Stimulated activated CD8-positive, alpha-beta memory T cell treated with anti-CD3 and anti-CD28 coated beads, Interleukin-4, amount 100 ng/mL, for 24 hours (primary cell): ENCODE measurements at regions not wholly inside any gene's neighbourhood (a gene's known extent, or its start where the extent isn't known, plus 50 kb on each side); places are given as distances from the start of the nearest gene placed in this dataset.

Experiments
- DNase-seq: peaks from one replicate; pipeline ENCODE4 v3.0.0-alpha.2; 2020; ENCODE audit warnings: low read depth

- DNase-seq, result no peak
Measured at GRCh38 chr4:12324965-12325364, 896.3 kb upstream of the HS3ST1 start.

GRCh38 chr4:12319765-12320164 lies 891.1 kb upstream of the HS3ST1 start:
- no peak for DNase-seq

GRCh38 chr4:12304905-12305304 lies 876.2 kb upstream of the HS3ST1 start:
- DNase-seq, result no peak

- no peak for DNase-seq
Measured at GRCh38 chr4:12296366-12296765, 867.7 kb upstream of the HS3ST1 start.

GRCh38 chr4:12293906-12294525 lies 865.3 kb upstream of the HS3ST1 start:
- DNase-seq, result no peak

- DNase-seq, result no peak
Measured at GRCh38 chr4:12286351-12286750, 857.7 kb upstream of the HS3ST1 start.

- DNase-seq, result no peak
Measured at GRCh38 chr4:12270546-12270945, 841.9 kb upstream of the HS3ST1 start.

- DNase-seq, result no peak
Measured at GRCh38 chr4:12265554-12265953, 836.9 kb upstream of the HS3ST1 start.

- DNase-seq, result no peak
Measured at GRCh38 chr4:12260453-12260852, 831.8 kb upstream of the HS3ST1 start.

- DNase-seq, result no peak
Measured at GRCh38 chr4:12244973-12245372, 816.3 kb upstream of the HS3ST1 start.

- DNase-seq, result no peak
Measured at GRCh38 chr4:12242354-12242753, 813.7 kb upstream of the HS3ST1 start.

GRCh38 chr4:12239897-12240636 lies 811.4 kb upstream of the HS3ST1 start:
- no peak for DNase-seq

- no peak for DNase-seq
Measured at GRCh38 chr4:12231098-12231497, 802.4 kb upstream of the HS3ST1 start.

GRCh38 chr4:12221031-12221430 lies 792.3 kb upstream of the HS3ST1 start:
- DNase-seq, result no peak

- no peak for DNase-seq
Measured at GRCh38 chr4:12211636-12212035, 782.9 kb upstream of the HS3ST1 start.

- DNase-seq, result no peak
Measured at GRCh38 chr4:12207396-12207795, 778.7 kb upstream of the HS3ST1 start.

- no peak for DNase-seq
Measured at GRCh38 chr4:12206091-12206490, 777.4 kb upstream of the HS3ST1 start.

- no peak for DNase-seq
Measured at GRCh38 chr4:12203945-12204344, 775.3 kb upstream of the HS3ST1 start.

GRCh38 chr4:12200226-12200625 lies 771.5 kb upstream of the HS3ST1 start:
- no peak for DNase-seq

- DNase-seq, result no peak
Measured at GRCh38 chr4:12186526-12186925, 757.8 kb upstream of the HS3ST1 start.

GRCh38 chr4:12178614-12179610 lies 750.2 kb upstream of the HS3ST1 start:
- no peak for DNase-seq

- no peak for DNase-seq
Measured at GRCh38 chr4:12177416-12177815, 748.7 kb upstream of the HS3ST1 start.

- no peak for DNase-seq
Measured at GRCh38 chr4:12173496-12173895, 744.8 kb upstream of the HS3ST1 start.
